Effector memory CD4-positive, alpha-beta T cell (primary cell): ENCODE measurements at regions not wholly inside any gene's neighbourhood (a gene's known extent, or its start where the extent isn't known, plus 50 kb on each side); places are given as distances from the start of the nearest gene placed in this dataset.

Source experiments
- DNase-seq, 3 donors: peaks; one replicate each; pipeline ENCODE4 v3.0.0-alpha.2; 2020
- H3K27ac ChIP-seq: 2 replicates; pipeline ENCODE4 v1.7.0; 2013; ENCODE audit warnings: mild to moderate bottlenecking, low read length, moderate library complexity; ENCODE audit not compliant: insufficient read depth, poor library complexity, severe bottlenecking
- H3K27me3 ChIP-seq: replicated peaks from 2 replicates; pipeline ENCODE4 v1.7.0; 2013; ENCODE audit warnings: mild to moderate bottlenecking, low read length; ENCODE audit not compliant: insufficient read depth, control insufficient read depth, poor library complexity, severe bottlenecking
- H3K36me3 ChIP-seq: 2 replicates; pipeline ENCODE4 v1.7.0; 2013; ENCODE audit warnings: mild to moderate bottlenecking, low read length, moderate library complexity; ENCODE audit not compliant: control insufficient read depth, insufficient read depth
- H3K4me1 ChIP-seq: 2 replicates; pipeline ENCODE4 v1.7.0; 2013; ENCODE audit warnings: low read length, mild to moderate bottlenecking; ENCODE audit not compliant: control insufficient read depth, insufficient read depth, poor library complexity, severe bottlenecking
- H3K4me3 ChIP-seq: 2 replicates; pipeline ENCODE4 v1.7.0; 2013; ENCODE audit warnings: low read length, low read depth, mild to moderate bottlenecking; ENCODE audit not compliant: insufficient read depth, poor library complexity, severe bottlenecking
- H3K9me3 ChIP-seq: 2 replicates; pipeline ENCODE4 v1.7.0; 2013; ENCODE audit warnings: mild to moderate bottlenecking, low read length, moderate library complexity; ENCODE audit not compliant: control insufficient read depth

GRCh38 chr1:25064465-25065240, 134.6 kb upstream of the RUNX3 start:
- no peak overlapping the region for H3K4me3 ChIP-seq
- H3K27ac ChIP-seq: no peak overlapping the region
- DNase-seq: peak in 1 of 3 donors; percentile 24
- no peaks in the 10 kb centered on the region for H3K36me3 ChIP-seq
- no peaks in the 10 kb centered on the region for H3K27me3 ChIP-seq
- H3K9me3 ChIP-seq: no peaks in the 10 kb centered on the region
- no peaks in the 10 kb centered on the region for H3K4me1 ChIP-seq

GRCh38 chr1:25063591-25064416, 133.7 kb upstream of the RUNX3 start:
- Histone ChIP-seq H3K27ac (no peak overlapping the region), H3K4me3 (no peak overlapping the region), H3K36me3 (no peaks in the 10 kb centered on the region), H3K27me3 (no peaks in the 10 kb centered on the region), H3K4me1 (no peaks in the 10 kb centered on the region), H3K9me3 (no peaks in the 10 kb centered on the region)
- no peak for DNase-seq

GRCh38 chr1:25062621-25063255, 132.7 kb upstream of the RUNX3 start:
- Histone ChIP-seq H3K36me3 (no peaks in the 10 kb centered on the region), H3K9me3 (no peaks in the 10 kb centered on the region), H3K27me3 (no peaks in the 10 kb centered on the region), H3K4me3 (no peak overlapping the region), H3K4me1 (no peaks in the 10 kb centered on the region), H3K27ac (no peak overlapping the region)
- DNase-seq: no peak

- DNase-seq: no peak
- Histone ChIP-seq H3K4me3 (no peak overlapping the region), H3K27me3 (no peaks in the 10 kb centered on the region), H3K9me3 (no peaks in the 10 kb centered on the region), H3K36me3 (no peaks in the 10 kb centered on the region), H3K27ac (no peak overlapping the region), H3K4me1 (no peaks in the 10 kb centered on the region)
These were observed 131.4 kb upstream of the RUNX3 start for GRCh38 chr1:25061261-25061995.

GRCh38 chr1:25057188-25057587, 127.1 kb upstream of the RUNX3 start:
- Histone ChIP-seq H3K27ac (no peak overlapping the region), H3K9me3 (no peaks in the 10 kb centered on the region), H3K4me1 (no peaks in the 10 kb centered on the region), H3K36me3 (no peaks in the 10 kb centered on the region), H3K27me3 (no peaks in the 10 kb centered on the region), H3K4me3 (no peak overlapping the region)
- no peak for DNase-seq

- DNase-seq: no peak
- H3K9me3 ChIP-seq: no peaks in the 10 kb centered on the region
- H3K4me1 ChIP-seq: no peaks in the 10 kb centered on the region
- H3K36me3 ChIP-seq: no peaks in the 10 kb centered on the region
- no peak overlapping the region for H3K27ac ChIP-seq
- H3K27me3 ChIP-seq: no peaks in the 10 kb centered on the region
- H3K4me3 ChIP-seq: no peak overlapping the region
These were observed 126.5 kb upstream of the RUNX3 start for GRCh38 chr1:25056536-25056935.

- H3K27ac ChIP-seq: no peak overlapping the region
- no peaks in the 10 kb centered on the region for H3K9me3 ChIP-seq
- no peaks in the 10 kb centered on the region for H3K27me3 ChIP-seq
- H3K4me1 ChIP-seq: no peaks in the 10 kb centered on the region
- DNase-seq: no peak
- no peaks in the 10 kb centered on the region for H3K36me3 ChIP-seq
- H3K4me3 ChIP-seq: no peak overlapping the region
These were observed 125.9 kb upstream of the RUNX3 start for GRCh38 chr1:25055961-25056360.

GRCh38 chr1:25055324-25055780, 125.3 kb upstream of the RUNX3 start:
- Histone ChIP-seq H3K27me3 (no peaks in the 10 kb centered on the region), H3K9me3 (no peaks in the 10 kb centered on the region), H3K4me3 (no peak overlapping the region), H3K36me3 (no peaks in the 10 kb centered on the region), H3K4me1 (no peaks in the 10 kb centered on the region), H3K27ac (no peak overlapping the region)
- no peak for DNase-seq

GRCh38 chr1:25054526-25055323, 124.6 kb upstream of the RUNX3 start:
- H3K36me3 ChIP-seq: no peaks in the 10 kb centered on the region
- DNase-seq: no peak
- no peaks in the 10 kb centered on the region for H3K9me3 ChIP-seq
- no peaks in the 10 kb centered on the region for H3K4me1 ChIP-seq
- H3K4me3 ChIP-seq: no peak overlapping the region
- H3K27me3 ChIP-seq: no peaks in the 10 kb centered on the region
- H3K27ac ChIP-seq: no peak overlapping the region
